ENCODE measurements at regions not wholly inside any gene's neighbourhood (a gene's known extent, or its start where the extent isn't known, plus 50 kb on each side); places are given as distances from the start of the nearest gene placed in this dataset.

GRCh38 chr6:122246906-122247658 is 152.4 kb upstream of the HSF2 start:
- H3K9me3 ChIP-seq (ENCODE audit: control insufficient read depth, insufficient read depth, low read length) = peaks cover 11% of the 10 kb centered on the region; the same call in 1 of the 2 replicates
- no peaks in the 10 kb centered on the region for H3K79me2 ChIP-seq (ENCODE audit: control insufficient read depth, low read length)
- no peaks in the 10 kb centered on the region for H3K27me3 ChIP-seq (ENCODE audit: control insufficient read depth, low read length)
- TF ChIP-seq EZH2phosphoT487 (IDR thresholded peaks at IDR 0.05; ENCODE audit: borderline replicate concordance, low read length) = no peak
- TF ChIP-seq CTCF (IDR thresholded peaks at IDR 0.05; ENCODE audit: low read depth, low read length, poor library complexity, severe bottlenecking) = no peak
- H3K36me3 ChIP-seq (ENCODE audit: control insufficient read depth, low read length) = no peaks in the 10 kb centered on the region
- H3K9me2 ChIP-seq (replicated peaks; ENCODE audit: control insufficient read depth, low read length) = no peaks in the 10 kb centered on the region
- no peaks in the 10 kb centered on the region for H3K4me1 ChIP-seq (ENCODE audit: control insufficient read depth, low read length)
- no peaks in the 10 kb centered on the region for H3F3A ChIP-seq (ENCODE audit: control insufficient read depth, insufficient read depth)
- H4K20me1 ChIP-seq (ENCODE audit: control insufficient read depth, insufficient read depth, low read depth, low read length) = no peaks in the 10 kb centered on the region
- no peak overlapping the region for H3K27ac ChIP-seq (ENCODE audit: low read depth, low read length)
- H3K4me2 ChIP-seq (ENCODE audit: low read length) = no peak overlapping the region
- no peak overlapping the region for H3K4me3 ChIP-seq (ENCODE audit: low read length)

GRCh38 chr6:122248001-122248669 is 151.3 kb upstream of the HSF2 start:
- Histone ChIP-seq H3K4me2 (ENCODE audit: low read length) (no peak overlapping the region), H3K4me3 (ENCODE audit: low read length) (no peak overlapping the region), H3K79me2 (ENCODE audit: control insufficient read depth, low read length) (no peaks in the 10 kb centered on the region), H3K36me3 (ENCODE audit: control insufficient read depth, low read length) (no peaks in the 10 kb centered on the region), H3F3A (ENCODE audit: control insufficient read depth, insufficient read depth) (no peaks in the 10 kb centered on the region), H4K20me1 (ENCODE audit: control insufficient read depth, insufficient read depth, low read depth, low read length) (no peaks in the 10 kb centered on the region), H3K9me3 (ENCODE audit: control insufficient read depth, insufficient read depth, low read length) (peaks cover 11% of the 10 kb centered on the region; the same call in 1 of the 2 replicates), H3K4me1 (ENCODE audit: control insufficient read depth, low read length) (no peaks in the 10 kb centered on the region), H3K27me3 (ENCODE audit: control insufficient read depth, low read length) (no peaks in the 10 kb centered on the region), H3K27ac (ENCODE audit: low read depth, low read length) (no peak overlapping the region), H3K9me2 (replicated peaks; ENCODE audit: control insufficient read depth, low read length) (no peaks in the 10 kb centered on the region)
- TF ChIP-seq EZH2phosphoT487 (IDR thresholded peaks at IDR 0.05; ENCODE audit: borderline replicate concordance, low read length) = no peak
- TF ChIP-seq CTCF (IDR thresholded peaks at IDR 0.05; ENCODE audit: low read depth, low read length, poor library complexity, severe bottlenecking) = no peak

GRCh38 chr6:122248844-122249243 is 150.6 kb upstream of the HSF2 start:
- Histone ChIP-seq H3K27ac (ENCODE audit: low read depth, low read length) (no peak overlapping the region), H4K20me1 (ENCODE audit: control insufficient read depth, insufficient read depth, low read depth, low read length) (no peaks in the 10 kb centered on the region), H3K9me2 (replicated peaks; ENCODE audit: control insufficient read depth, low read length) (no peaks in the 10 kb centered on the region), H3K79me2 (ENCODE audit: control insufficient read depth, low read length) (no peaks in the 10 kb centered on the region), H3K4me3 (ENCODE audit: low read length) (no peak overlapping the region), H3K9me3 (ENCODE audit: control insufficient read depth, insufficient read depth, low read length) (peaks cover 11% of the 10 kb centered on the region; the same call in 1 of the 2 replicates), H3K4me1 (ENCODE audit: control insufficient read depth, low read length) (no peaks in the 10 kb centered on the region), H3K36me3 (ENCODE audit: control insufficient read depth, low read length) (no peaks in the 10 kb centered on the region), H3K27me3 (ENCODE audit: control insufficient read depth, low read length) (no peaks in the 10 kb centered on the region), H3F3A (ENCODE audit: control insufficient read depth, insufficient read depth) (no peaks in the 10 kb centered on the region), H3K4me2 (ENCODE audit: low read length) (no peak overlapping the region)
- no peak for TF ChIP-seq EZH2phosphoT487 (IDR thresholded peaks at IDR 0.05; ENCODE audit: borderline replicate concordance, low read length)
- TF ChIP-seq CTCF (IDR thresholded peaks at IDR 0.05; ENCODE audit: low read depth, low read length, poor library complexity, severe bottlenecking) = no peak

Measured in DOHH2 (cell line).